NOMO-1 (cell line): ENCODE measurements at regions not wholly inside any gene's neighbourhood (a gene's known extent, or its start where the extent isn't known, plus 50 kb on each side); places are given as distances from the start of the nearest gene placed in this dataset.
"Not testable (repeated sequence)": the region's sequence is repeated elsewhere in the genome, so short reads cannot be mapped to it uniquely, and the experiment has no call there.

Experiments used
- DNase-seq, 2 experiments: peaks; one replicate each; lab custom pipeline; 2025; ENCODE audit not compliant: unreplicated experiment in 2 of 2; lab: John Stamatoyannopoulos, UW

DNA sequence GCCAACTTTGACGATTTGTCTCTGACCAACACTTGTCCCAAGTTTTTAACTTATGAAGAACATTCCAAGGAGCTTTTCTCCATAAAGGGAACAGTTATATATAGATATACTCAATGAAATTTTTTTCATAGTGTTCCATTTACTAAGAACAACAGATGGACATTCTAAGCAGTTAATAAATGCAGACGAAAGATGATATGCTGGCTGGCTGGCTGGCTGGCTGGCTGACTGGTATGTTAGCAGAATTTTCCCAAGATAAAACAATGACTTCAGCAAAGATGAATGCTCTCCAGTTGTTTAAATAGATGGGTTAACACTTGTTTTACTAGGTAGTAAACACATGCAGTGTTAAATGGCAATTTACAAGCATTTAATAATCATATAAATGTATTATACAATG, 62.2 kb downstream of the SPANXN3 start:
- no peak for DNase-seq

DNA sequence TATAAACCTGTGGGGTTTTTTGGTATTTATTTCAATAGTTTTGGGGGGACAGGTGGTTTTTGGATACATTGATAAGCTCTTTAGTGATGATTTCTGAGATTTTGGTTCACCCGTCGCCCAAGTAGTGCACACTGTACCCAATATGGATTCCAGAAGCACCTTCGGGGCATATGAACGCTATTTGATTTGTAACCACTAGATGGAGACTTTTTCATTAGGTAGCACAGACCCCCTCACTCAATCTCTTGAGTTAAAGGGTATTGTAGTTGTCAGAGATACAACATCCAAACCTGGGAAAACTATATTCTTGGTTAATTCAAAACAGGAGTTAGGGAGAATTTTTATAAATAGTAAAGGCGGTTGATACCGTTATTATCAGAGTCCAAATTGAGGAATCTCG, 79.8 kb downstream of the SPANXN3 start:
- DNase-seq: peak in 1 of 2 experiments; percentile 11

DNA sequence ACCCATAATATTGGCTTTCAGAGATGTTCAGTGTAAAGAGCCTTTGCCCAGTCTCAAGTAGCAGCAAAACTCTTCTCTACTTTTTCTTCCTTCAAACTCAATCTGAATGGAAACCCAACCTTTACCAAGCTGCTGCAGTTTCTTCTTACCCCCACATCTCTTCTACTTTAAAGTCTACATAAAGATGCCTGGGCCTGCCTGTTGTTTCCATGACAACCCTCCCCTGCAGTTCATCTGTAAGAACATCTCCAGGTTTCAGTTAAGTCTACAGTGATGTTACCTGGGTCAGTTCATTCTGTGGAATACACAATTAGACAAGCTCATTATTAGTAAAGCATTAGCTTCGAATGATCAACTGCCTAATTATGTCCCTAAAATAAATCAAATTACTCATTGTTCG, 81.4 kb downstream of the SPANXN3 start:
- DNase-seq: no peak

DNA sequence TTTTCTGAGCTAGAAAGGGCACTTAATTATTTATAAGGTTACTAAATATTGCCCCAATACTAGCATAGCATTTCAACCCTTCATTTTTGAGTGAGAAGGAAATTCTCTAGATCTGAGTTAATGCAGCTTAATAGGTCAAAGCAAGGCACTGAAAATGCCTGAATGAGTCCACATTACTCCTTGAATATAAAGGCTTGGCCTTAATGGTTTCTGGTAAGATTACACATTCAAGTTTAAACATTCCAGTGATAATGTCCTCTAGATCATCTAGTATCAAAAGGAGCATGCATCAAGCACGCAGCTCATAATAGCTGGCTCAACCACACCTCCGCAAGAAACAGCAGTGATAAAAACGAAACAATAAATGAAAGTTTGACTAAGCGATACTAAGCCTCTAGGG, 87.5 kb downstream of the SPANXN3 start:
- DNase-seq: no peak

DNA sequence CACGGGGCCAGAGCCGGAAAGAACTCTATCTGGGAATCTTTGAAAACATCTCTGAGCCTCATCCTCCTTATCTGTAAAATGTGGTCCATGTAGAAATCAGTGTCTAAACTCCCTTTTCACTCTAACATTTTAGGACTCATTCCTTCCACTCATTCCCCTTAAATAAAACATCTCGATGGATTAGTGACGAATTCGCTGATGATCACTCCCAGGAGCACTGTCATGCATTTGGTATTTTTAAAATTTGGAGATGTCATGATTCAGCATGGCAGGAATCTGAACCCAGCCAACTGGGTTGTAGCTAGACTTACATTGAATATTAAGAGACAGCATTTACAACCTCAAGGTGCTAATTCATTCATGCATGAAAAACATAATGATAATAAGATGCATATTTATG, 88.1 kb downstream of the SPANXN3 start:
- DNase-seq: no peak

DNA sequence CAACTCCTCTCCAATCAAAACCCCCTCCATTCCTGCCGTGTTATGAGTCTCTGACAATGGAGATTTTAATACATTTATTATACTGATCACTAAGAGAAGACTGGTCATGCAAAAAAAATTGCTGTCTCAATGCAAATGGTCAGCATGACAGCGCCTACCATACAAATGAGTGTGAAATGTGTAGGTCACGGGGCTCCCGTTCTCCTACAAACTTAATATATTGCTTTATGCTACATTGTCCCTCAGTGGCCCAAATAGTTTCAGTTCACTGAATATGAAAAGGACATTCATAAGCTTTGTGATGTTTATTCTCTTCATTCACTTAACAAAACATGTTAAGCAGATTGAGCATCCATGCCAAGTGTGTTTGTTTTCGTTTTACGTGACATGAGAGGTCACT, 116.1 kb downstream of the SPANXN3 start:
- no peak for DNase-seq

DNA sequence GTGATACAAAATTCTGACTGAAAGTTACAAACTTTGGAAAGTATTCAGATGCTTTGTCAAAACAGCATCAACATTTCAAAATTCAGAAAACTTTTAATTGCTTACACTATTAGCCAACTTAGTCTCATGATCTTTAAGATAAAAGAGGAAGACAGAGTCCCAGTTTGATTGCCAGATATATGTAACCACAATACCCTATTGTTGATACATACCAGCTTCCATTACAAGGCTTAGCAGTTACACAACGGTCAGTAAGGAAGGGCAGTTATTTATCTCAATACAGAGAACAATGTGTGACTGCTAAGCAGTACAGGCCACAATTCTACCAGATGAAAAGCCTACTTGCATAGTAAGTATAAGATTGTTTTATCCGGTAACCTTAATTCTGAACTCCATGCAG, 138.4 kb downstream of the SPANXN3 start:
- DNase-seq: peak in 1 of 2 experiments; percentile 7

DNA sequence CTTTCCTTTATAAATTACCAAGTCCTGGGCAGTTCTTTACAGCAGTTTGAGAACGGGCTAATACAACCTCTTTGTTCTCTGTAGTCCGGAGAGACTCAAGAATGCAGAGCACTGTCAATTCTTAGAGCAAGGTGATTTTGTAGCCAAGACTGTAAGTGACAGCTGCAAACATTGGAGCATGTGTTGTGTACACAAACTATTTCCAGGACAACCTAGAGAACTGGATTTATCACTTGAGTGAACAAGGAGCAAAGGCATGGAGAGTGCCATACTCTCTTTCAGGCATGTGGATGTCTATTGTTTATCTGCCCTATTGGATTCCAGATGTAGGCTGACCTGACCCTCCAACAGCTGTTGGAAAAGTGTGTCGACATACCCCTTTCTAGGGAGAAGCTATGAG, 153.9 kb downstream of the SPANXN3 start:
- no peak for DNase-seq

DNA sequence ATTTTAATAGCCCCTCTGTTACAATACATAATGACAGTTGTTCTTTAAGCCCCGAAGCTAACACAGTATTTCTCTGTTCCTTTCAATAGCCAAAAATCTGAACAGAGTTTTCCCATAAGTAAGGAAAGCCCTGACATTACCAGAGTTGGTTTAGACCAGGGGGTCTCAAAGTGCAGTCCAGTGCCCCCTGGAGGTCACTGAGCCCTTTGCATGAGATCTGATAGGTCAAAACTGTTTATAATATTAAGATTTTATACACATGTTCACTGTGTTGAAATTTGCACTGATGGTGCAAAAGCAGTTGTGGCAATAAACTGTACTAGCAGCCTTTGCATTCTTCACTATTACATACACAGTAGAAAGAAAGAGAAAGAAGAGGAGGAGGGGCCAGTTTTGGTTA, 177.1 kb downstream of the SPANXN3 start:
- DNase-seq: no peak

DNA sequence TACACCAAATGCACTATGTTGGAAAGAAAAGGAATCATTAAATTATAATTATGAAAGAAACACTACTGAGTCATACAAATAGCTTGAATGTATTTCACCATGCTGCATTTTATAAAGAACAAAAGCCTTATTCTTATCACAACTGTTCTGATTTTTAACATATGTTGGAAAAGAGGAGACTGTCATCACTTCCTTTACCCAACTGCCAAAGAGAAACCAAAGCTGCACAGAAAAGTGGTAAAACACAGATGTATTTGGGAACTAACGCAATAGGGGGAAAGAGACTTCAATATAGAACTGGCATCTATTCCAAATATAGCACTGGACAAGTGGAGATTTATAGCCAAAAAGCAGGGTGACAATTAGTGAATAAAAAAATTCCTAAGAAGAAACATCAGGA, 181.0 kb downstream of the SPANXN3 start:
- no peak for DNase-seq

DNA sequence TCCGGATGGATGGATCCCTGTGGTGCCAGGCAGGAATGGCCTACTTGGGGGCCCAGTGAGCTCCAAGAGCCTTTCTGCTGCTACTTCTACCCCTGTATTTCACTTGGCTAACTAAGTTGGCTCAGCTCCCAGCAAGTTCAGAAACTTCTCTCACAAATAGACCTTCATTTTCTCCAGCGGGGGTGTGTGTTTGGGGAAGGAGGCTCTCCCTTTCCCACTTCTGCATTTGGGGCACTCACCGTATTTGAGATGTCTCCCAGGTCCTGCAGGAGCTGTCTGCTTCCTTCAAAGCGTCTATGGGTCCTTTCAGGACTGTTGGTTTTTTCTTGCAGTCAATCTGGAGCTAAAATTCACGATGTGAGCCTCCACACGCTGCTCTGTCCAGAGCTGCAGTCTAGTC, 197.7 kb downstream of the SPANXN3 start:
- no peak for DNase-seq

DNA sequence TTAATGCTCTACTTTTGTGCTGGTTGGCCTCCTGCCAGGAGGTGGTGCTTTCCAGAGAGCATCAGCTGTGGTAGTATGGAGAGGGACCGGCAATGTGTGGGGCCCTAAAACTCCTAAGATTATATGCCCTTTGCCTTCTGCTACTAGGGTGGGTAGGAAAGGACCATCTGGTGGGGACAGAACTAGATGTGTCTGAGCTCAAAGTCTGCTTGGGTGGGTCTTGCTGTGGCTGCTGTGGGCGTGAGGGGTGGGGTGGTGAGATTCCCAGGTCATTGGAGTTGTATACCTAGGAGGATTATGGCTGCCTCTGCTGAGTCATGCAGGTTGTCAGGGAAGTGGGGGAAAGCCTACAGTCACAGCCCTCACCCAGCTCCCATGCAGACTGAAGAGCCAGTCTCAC, 198.4 kb downstream of the SPANXN3 start:
- DNase-seq: not testable (repeated sequence)

DNA sequence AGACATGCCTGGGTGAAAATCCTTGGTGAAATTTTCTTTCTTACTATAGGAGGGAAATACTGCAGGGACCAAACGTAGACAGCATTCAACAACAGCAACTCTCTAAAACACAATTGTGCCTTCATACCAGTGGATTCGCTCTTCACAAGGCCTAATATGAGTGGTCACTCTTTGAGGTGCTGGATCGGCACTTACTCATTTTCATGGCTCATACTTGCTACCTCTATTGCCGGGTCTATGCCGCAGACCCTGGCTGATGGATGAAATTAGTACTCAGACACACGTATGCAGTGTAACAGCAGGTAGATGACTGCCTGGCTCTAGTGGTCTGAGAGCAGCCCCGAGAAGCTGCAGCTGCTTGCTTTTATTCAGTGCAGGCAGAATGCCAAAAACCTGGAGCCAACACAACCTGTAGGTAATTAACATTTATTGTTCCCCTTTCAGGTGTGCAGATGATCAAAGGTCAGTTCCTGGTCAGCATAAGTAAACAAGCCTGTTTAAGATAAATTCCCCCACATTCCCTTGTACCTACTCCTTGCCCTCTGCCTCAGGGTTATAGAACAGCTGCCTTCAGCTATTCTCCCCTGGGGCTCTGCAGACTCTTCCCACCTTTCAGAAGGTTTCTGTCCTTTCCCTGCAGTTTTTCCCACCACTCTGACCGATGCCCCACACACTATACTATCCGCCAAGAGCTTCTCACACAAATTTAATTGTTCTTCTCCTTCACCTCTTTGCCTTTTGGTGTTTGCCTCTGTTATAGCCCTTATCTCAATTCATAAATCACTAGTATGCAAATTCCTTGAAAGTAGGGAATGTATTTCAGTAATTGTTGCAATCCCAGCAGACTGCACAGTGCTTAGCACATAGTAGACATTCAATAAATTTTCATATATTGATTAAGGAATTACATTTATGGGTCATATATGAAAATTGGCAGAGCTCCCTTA, 210.0 kb downstream of the SPANXN3 start:
- DNase-seq: no peak

DNA sequence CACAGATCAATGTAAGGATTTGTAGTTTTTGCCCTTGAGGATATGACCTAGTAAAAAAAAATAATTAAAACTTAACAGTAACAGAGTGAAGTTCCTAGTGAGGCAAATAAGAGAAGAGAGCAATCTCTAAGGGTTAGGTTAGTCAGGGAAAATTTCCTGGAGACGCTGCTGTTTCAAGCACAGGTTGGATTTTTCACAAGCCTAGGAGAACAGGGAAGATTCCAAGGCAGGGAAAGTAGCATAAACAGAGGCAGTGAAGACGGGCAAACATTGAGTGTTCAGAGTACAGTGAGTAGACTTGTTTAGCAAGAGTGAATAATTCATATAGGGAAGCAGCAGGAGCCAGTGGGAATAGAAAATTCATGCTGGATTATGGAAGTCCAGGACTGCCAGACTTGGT, 212.8 kb downstream of the SPANXN3 start:
- no peak for DNase-seq

DNA sequence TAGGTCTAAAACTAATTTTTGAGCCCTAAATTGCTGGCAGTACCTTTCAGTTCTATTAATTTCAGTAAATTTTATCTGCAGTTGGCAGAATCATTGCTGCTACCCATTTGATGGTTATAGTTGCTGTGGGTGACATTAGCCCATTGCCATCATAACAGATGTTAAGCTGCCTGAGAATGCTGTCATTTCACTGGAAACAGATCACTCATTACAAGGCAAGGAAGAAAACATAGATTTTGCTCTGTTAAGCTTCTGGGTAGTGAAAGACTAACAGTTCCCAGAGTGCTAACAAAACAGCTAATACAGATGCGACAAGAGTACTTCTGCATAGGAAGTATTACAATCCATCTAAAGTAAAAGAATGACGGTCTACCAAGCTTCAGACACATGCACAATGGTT, 213.2 kb downstream of the SPANXN3 start:
- DNase-seq: no peak

DNA sequence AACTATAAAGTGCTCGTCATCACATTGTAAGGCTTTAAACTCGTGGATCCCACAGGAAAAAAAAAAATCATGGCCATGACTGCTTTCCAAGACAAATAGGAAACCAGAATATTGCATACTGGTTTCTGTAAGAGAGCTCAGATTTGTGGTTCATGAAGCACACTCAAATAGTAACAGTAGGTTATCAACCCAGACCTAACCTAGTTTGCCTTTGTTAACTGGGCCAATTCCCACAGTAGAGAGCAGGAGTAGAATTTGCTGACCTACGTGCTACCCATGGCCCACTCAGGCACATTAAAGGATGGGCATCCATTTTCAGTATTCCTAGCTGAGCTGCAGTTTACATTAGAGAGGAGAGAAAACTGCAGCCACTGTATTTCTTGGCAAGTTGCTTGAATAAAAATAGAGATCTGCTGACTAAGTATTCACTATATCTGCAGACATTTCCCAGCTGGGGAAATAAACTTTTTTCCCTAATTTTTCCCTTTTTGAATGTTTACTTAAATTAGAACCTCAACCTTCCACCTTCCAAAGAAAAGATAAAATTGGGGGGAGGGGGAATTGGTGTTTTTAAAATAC, 218.5 kb downstream of the SPANXN3 start:
- DNase-seq: no peak

DNA sequence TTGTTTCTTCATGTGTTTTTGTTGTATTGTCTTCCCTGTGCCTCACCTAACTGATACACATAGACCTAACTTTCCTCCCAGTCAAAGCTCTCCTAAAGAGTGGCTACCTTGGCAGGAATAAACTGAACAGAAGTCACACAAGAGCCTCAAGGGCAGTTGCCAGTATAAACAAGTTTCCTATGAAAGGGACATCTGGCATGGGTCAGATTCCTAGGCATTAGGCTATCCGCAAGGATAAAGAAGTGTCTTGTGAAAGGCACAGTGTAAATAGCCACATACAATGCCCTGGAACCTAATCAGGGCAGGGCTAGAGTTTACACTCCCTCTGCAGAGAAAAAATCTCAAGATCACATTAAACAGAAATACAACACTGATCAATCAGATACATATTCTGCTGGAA, 220.8 kb downstream of the SPANXN3 start:
- no peak for DNase-seq

DNA sequence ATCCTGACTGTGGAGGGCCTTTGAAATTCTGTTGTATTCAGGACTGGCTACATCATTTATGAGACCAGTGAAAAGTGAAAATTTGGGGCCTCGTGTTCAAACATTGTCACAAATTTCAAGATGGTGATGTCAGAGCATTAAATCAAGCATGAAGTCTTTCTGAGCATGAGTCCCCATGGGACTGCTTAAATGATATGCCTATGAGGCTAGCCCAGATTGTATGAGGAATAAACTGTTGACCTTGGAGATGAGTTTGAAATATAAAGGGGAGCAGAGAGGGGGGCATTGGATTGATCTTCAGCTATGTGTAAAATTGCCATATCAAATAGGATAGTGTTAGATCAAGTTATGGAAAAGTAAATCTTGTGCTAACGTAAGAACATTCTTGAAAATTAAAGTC, 230.0 kb downstream of the SPANXN3 start:
- no peak for DNase-seq

DNA sequence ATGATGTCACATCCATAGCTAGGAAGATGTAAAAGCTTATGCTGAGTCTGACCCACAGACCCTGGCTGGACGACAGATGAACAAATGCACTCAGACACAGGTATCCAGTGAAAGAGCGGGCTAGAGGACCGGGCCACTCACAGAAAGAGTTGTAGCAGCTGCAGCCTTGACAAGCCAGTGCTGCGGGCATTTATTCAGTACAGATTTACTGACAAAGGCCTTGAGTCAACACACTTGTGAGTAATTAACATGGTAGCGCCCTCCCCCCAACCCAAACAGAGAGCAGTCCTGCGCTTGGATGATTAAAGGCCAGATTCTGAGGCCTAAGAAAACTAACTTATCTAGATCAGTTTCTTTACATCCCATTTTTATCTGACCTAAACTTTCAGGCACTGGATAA, 244.6 kb downstream of the SPANXN4 start:
- no peak for DNase-seq

DNA sequence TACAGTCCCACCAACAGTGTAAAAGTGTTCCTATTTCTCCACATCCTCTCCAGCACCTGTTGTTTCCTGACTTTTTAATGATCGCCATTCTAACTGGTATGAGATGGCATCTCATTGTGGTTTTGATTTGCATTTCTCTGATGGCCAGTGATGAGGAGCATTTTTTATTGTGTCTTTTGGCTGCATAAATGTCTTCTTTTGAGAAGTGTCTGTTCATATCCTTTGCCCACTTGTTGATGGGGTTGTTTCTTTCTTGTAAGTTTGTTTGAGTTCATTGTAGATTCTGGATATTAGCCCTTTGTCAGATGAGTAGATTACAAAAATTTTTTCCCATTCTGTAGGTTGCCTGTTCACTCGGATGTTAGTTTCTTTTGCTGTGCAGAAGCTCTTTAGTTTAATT, 218.9 kb downstream of the SPANXN4 start:
- DNase-seq: not testable (repeated sequence)

DNA sequence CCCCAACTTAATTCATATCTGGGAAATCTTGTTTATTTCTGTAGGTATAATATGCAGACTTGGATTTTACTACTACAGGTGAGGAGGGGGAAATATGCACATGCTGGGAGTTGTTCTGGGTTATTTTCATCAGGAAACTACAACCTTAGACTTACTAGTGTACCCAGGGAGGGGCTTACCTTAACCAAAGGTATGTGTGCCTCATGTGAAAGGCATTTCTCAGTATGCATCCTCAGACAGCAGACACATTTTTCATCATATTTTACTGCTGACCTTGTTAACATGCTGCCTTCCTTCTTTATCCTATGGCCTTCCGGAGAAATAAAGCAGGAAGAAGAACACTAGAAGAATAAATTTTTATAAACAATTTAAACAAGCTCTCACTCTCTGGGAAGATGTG, 214.9 kb downstream of the SPANXN4 start:
- no peak for DNase-seq

DNA sequence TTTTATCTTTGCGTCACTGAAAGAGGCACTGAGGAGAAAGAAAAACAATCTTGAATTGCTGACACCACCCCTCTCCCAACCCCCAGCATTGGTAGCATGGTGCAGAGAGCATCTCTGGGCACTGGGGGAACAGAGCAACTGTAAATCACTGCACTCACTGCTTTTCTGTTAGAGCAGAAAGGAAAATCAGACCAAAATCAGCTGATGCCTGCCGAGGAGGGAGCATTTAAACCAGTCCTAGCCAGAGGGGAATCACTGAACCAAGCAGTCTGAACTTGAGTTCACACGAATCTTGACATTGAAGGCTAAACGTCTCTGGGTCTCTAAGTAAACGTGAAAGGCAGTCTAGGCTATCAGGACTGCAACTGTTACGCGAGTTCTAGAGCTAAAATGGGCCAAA, 205.8 kb downstream of the SPANXN4 start:
- no peak for DNase-seq
